ENCODE measurements at regions not wholly inside any gene's neighbourhood (a gene's known extent, or its start where the extent isn't known, plus 50 kb on each side); places are given as distances from the start of the nearest gene placed in this dataset.

DNA sequence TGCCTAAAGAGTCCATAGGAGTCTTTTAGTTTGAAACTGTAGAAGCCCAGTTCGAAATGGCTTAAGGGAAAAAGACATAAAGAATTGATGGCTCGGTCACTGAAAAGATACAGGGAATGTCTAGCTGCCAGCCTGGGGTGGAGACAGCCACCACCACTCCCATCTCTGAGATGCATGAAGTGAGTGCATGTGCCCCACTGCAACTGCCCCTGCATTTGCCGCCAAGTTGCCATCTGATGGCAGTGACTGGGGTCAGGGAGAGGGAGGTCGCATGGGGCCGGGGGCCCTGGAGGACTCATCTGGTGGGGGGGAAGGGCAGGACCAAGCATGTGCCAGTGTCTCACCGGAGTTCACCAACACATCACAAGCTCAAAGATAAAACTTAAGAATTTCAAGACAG is 385.8 kb upstream of the SULF2 start (continued):
- TF ChIP-seq, protein P1, sequence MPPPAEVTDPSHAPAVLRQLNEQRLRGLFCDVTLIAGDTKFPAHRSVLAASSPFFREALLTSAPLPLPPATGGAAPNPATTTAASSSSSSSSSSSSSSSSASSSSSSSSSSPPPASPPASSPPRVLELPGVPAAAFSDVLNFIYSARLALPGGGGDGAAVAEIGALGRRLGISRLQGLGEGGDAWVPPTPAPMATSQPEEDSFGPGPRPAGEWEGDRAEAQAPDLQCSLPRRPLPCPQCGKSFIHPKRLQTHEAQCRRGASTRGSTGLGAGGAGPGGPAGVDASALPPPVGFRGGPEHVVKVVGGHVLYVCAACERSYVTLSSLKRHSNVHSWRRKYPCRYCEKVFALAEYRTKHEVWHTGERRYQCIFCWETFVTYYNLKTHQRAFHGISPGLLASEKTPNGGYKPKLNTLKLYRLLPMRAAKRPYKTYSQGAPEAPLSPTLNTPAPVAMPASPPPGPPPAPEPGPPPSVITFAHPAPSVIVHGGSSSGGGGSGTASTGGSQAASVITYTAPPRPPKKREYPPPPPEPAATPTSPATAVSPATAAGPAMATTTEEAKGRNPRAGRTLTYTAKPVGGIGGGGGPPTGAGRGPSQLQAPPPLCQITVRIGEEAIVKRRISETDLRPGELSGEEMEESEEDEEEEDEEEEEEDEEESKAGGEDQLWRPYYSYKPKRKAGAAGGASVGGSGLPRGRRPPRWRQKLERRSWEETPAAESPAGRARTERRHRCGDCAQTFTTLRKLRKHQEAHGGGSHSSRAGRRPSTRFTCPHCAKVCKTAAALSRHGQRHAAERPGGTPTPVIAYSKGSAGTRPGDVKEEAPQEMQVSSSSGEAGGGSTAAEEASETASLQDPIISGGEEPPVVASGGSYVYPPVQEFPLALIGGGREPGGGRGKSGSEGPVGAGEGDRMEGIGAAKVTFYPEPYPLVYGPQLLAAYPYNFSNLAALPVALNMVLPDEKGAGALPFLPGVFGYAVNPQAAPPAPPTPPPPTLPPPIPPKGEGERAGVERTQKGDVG (CRISPR knock-in tag; IDR thresholded peaks at IDR 0.05), result no peak

DNA sequence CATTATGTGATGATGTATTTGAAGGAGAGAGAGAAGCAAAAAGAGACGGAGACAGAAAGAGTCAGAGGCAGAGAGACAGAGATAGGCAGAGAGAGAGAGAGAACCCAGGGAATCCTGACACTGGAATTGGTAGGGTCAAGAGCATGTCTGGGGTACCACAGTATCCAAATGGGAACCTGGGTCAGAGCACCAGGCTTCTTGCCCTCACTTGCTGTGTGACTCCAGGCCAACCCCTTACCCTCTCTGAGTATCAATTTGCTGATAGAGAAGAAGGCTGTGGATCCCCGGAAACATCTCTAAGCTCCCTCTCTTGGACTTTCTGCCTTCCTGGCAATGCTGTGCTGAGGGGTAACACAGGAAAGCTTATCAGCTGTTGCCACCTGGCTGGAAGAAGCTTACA is 385.3 kb upstream of the SULF2 start:
- no peak overlapping the region for H3K4me3 ChIP-seq
- POLR2A ChIA-PET, result no interaction called here
- WGBS (ENCODE audit: insufficient coverage, insufficient replicate concordance, low lambda C conversion rate, missing lambda C conversion rate), result 14% methylated on average over 2 of the region's 2 CpGs
- H3K79me2 ChIP-seq (ENCODE audit: control insufficient read depth, insufficient read depth, low read length), result no peaks in the 10 kb centered on the region
- TF ChIP-seq RELA (IDR thresholded peaks at IDR 0.05; ENCODE audit: borderline replicate concordance, partially characterized antibody) (no peak), RCOR1 (conservative IDR thresholded peaks at IDR 0.05; ENCODE audit: low read depth, low read length) (no peak), MTA2 (IDR thresholded peaks at IDR 0.05; ENCODE audit: low read depth) (no peak), RAD21 (IDR thresholded peaks at IDR 0.05; ENCODE audit: insufficient read depth, low read depth, low read length) (0 out of 2 replicates have a peak, but pooled peaks have one; percentile 26), SIN3A (IDR thresholded peaks at IDR 0.05; ENCODE audit: low read depth, low read length) (no peak), SPI1 (IDR thresholded peaks at IDR 0.05; ENCODE audit: borderline replicate concordance, insufficient read depth, low read depth, low read length) (no peak), FOXM1 (IDR thresholded peaks at IDR 0.05; ENCODE audit: low read depth, low read length) (no peak), NFXL1 (IDR thresholded peaks at IDR 0.05; ENCODE audit: borderline replicate concordance) (peak; percentile 37; the same call in 1 of the 2 replicates), JUNB (IDR thresholded peaks at IDR 0.05) (no peak), POLR2AphosphoS2 (IDR thresholded peaks at IDR 0.05; ENCODE audit: low read depth, low read length) (no peak)
- no TSS peak for BruUV-seq (replicated peaks)
- no peak for DNase-seq (ENCODE audit: low read depth, low spot score)
- H2AFZ ChIP-seq (ENCODE audit: control insufficient read depth, low read depth, low read length), result no peak overlapping the region
- H3K4me1 ChIP-seq (ENCODE audit: control insufficient read depth, insufficient read depth, low read length), result no peaks in the 10 kb centered on the region
- CTCF ChIA-PET, result interaction anchor here (0.6 to 1.0 kb wide), 2 partner anchors 21 to 1312 kb away, joined by 3 read pairs; no protein-coding TSS in a partner anchor
- H4K20me1 ChIP-seq (ENCODE audit: control insufficient read depth, insufficient read depth), result no peaks in the 10 kb centered on the region
- in situ Hi-C loops (cut with MboI), result no loop called here
- H3K27me3 ChIP-seq (replicated peaks in 1 of 2; ENCODE audit: control insufficient read depth in 2 of 2, insufficient read depth in 2 of 2, low read length in 1 of 2), result peaks cover 2 to 3% of the 10 kb centered on the region in 2 experiments; a peak in 3 of 4 replicates
- no peak for ATAC-seq
- RAD21 ChIA-PET (ENCODE audit: unreplicated experiment), result interaction anchor here (0.6 kb wide), 1 partner anchor 1035 kb away, joined by 3 read pairs; no protein-coding TSS in a partner anchor
- no peak overlapping the region for H3K4me2 ChIP-seq (ENCODE audit: control insufficient read depth, insufficient read depth)
- H3K36me3 ChIP-seq (ENCODE audit: control insufficient read depth in 2 of 2, insufficient read depth in 2 of 2, low read length in 1 of 2), result no peaks in the 10 kb centered on the region
- H3K9ac ChIP-seq (ENCODE audit: control insufficient read depth, insufficient read depth, low read length), result no peak overlapping the region
- intact Hi-C loops (cut with micrococcal nuclease; ENCODE audit: unreplicated experiment), result no loop called here
- H3K27ac ChIP-seq (ENCODE audit: control insufficient read depth, insufficient read depth), result no peak overlapping the region
- no peaks in the 10 kb centered on the region for H3K9me3 ChIP-seq (replicated peaks; ENCODE audit: control insufficient read depth, insufficient read depth, low read length)
- no peak for FAIRE-seq
- SMC1A ChIA-PET (ENCODE audit: uncharacterized antibody, unreplicated experiment), result no interaction called here
